Psoas muscle (tissue), 7 donors: ENCODE measurements at regions not wholly inside any gene's neighbourhood (a gene's known extent, or its start where the extent isn't known, plus 50 kb on each side); places are given as distances from the start of the nearest gene placed in this dataset.
"Not testable (repeated sequence)": the region's sequence is repeated elsewhere in the genome, so short reads cannot be mapped to it uniquely, and the experiment has no call there.

ENCODE experiments used
- ATAC-seq, 4 donors: fragments of 200-7000 bp; cut with Tn5 transposase; one replicate each; pipeline ENCODE4 v1.9.1; 2020; ENCODE audit warnings: moderate library complexity in 3 of 4, mild to moderate bottlenecking in 2 of 4
- DNase-seq, 2 donors: peaks; one replicate each; pipeline ENCODE4 v3.0.0-alpha.2; 2020
- H3K27ac ChIP-seq: fragments of 200-600 bp; one replicate; pipeline ENCODE4 v1.8.0; 2022
- H3K27me3 ChIP-seq, 3 donors: fragments of 200-600 bp in 1 of 3; one replicate each; pipeline versions ENCODE4 v1.6.1 to v1.8.0; 2013 to 2022; ENCODE audit warnings: low read length in 2 of 3, mild to moderate bottlenecking in 2 of 3, moderate library complexity in 1 of 3; ENCODE audit not compliant: insufficient read depth in 3 of 3
- H3K36me3 ChIP-seq, 2 donors: fragments of 200-600 bp in 1 of 2; one replicate each; pipeline versions ENCODE4 v1.6.1 to v1.8.0; 2013 to 2022; ENCODE audit warnings: low read depth in 1 of 2, mild to moderate bottlenecking in 1 of 2, moderate library complexity in 1 of 2; ENCODE audit not compliant: insufficient read depth in 1 of 2
- H3K4me1 ChIP-seq: fragments of 200-600 bp; one replicate; pipeline ENCODE4 v1.8.0; 2022
- H3K4me3 ChIP-seq: fragments of 200-600 bp; one replicate; pipeline ENCODE4 v1.8.0; 2022; ENCODE audit warnings: mild to moderate bottlenecking
- H3K9me3 ChIP-seq: fragments of 200-600 bp; one replicate; pipeline ENCODE4 v1.8.0; 2022
- WGBS, 3 donors: extraction: QIAGEN DNeasy Blood & Tissue Kit; methylation state at CpG; one replicate each; pipeline versions ENCODE4 v1.1.6 to v1.1.7; 2013; 5-methylcytosine and 5-hydroxymethylcytosine counted together
- intact Hi-C, 2 donors: fragments of 100-400 bp; cut with DNase I; formaldehyde crosslinking; loops; one replicate each; pipeline versions ENCODE4 v1.11.0 to v1.14.2; 2022
- TF ChIP-seq, protein P1 (sequence below): fragments of 200-600 bp; IDR thresholded peaks from one replicate; pipeline ENCODE4 v1.8.0; 2022; ENCODE audit warnings: antibody characterized with exemption
- donor health status: healthy with polysubstance abuse.
- donor health status: DM: no; HTN: no; CAD: no; lungs with moderate emphysema.
- donor health status: Bipolar disorder and iron deficiency.
- donor health status: healthy.
- donor health status: DM: yes; HTN: yes; CAD: no.
- donor health status: DM: no; HTN: no; CAD: no.
- donor health status: DM: yes; HTN: yes; CAD: no.

DNA sequence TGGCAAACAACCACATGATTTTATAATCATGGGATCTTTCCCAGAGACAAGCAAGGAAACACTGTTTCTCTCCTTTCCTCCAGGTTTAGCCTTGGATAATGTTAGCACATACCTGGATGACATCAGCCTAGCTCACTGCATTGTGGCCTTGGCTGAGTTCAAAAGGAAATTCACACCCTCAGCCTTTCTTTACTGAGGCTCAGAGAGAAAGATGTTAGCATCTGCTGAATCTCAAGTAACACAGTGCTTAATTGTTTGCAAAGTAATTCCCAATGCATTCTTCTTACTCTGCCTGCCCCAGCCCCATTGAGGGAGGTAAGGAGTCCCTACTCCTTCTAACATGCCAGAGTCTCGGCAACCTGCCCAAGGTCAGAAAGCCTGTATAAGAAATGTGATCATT is 432.2 kb upstream of the LMCD1 start:
- no peaks in the 10 kb centered on the region for H3K4me1 ChIP-seq
- H3K9me3 ChIP-seq = no peaks in the 10 kb centered on the region
- 15 to 33% (median 30%) methylated on average over 1 of the region's 1 CpG for WGBS, 3 donors
- intact Hi-C loops = no loop called here
- no peaks in the 10 kb centered on the region for H3K36me3 ChIP-seq
- no peak overlapping the region for H3K27ac ChIP-seq
- no peak for ATAC-seq
- H3K4me3 ChIP-seq = no peak overlapping the region
- TF ChIP-seq, protein P1, sequence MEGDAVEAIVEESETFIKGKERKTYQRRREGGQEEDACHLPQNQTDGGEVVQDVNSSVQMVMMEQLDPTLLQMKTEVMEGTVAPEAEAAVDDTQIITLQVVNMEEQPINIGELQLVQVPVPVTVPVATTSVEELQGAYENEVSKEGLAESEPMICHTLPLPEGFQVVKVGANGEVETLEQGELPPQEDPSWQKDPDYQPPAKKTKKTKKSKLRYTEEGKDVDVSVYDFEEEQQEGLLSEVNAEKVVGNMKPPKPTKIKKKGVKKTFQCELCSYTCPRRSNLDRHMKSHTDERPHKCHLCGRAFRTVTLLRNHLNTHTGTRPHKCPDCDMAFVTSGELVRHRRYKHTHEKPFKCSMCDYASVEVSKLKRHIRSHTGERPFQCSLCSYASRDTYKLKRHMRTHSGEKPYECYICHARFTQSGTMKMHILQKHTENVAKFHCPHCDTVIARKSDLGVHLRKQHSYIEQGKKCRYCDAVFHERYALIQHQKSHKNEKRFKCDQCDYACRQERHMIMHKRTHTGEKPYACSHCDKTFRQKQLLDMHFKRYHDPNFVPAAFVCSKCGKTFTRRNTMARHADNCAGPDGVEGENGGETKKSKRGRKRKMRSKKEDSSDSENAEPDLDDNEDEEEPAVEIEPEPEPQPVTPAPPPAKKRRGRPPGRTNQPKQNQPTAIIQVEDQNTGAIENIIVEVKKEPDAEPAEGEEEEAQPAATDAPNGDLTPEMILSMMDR = no peak
- H3K27me3 ChIP-seq = no peaks in the 10 kb centered on the region
- DNase-seq = no peak

DNA sequence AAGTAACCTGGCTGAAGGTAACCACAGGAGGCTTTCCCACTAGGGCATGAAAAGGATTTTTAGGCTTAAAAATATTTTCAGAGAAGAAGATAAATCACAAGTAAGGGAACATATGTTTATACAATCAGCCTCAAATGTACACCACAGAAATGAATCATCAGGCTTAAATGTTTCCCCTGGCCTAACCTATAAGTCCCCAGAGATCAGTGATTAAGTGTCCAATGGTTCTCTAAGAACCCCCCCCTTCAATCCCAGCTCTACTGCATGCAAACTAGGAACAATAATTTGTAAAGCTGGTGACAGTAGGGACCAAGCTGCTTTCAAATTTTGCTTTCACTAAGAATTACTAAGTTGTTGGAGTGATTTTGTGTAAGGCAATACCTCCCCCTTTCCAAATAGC is 431.6 kb upstream of the LMCD1 start:
- intact Hi-C loops = no loop called here
- DNase-seq (no peak), ATAC-seq (no peak)
- no peaks in the 10 kb centered on the region for H3K27me3 ChIP-seq
- H3K27ac ChIP-seq = no peak overlapping the region
- H3K4me3 ChIP-seq = no peak overlapping the region
- no peaks in the 10 kb centered on the region for H3K36me3 ChIP-seq
- H3K4me1 ChIP-seq = no peaks in the 10 kb centered on the region
- TF ChIP-seq, protein P1 = no peak
- H3K9me3 ChIP-seq = no peaks in the 10 kb centered on the region

DNA sequence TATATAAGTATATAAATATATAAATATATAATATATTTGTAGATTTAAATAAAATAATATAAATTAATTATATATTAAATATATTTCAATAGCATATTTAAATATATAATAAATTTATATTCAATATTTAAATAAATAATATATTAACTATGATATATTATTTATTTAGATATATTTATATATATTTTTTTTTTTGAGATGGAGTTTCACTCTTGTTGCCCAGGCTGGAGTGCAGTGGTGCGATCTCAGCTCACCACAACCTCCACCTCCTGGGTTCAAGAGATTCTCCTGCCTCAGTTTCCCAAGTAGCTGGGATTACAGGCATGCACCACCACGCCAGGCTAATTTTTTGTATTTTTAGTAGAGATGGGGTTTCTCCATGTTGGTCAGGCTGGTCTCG is 426.9 kb upstream of the LMCD1 start:
- H3K27ac ChIP-seq, intact Hi-C loops, H3K4me3 ChIP-seq, ATAC-seq, H3K27me3 ChIP-seq, DNase-seq, H3K9me3 ChIP-seq, H3K36me3 ChIP-seq, H3K4me1 ChIP-seq: not testable (repeated sequence)
- 92 to 94% (median 94%) methylated on average over 3 of the region's 3 CpGs for WGBS, 3 donors

DNA sequence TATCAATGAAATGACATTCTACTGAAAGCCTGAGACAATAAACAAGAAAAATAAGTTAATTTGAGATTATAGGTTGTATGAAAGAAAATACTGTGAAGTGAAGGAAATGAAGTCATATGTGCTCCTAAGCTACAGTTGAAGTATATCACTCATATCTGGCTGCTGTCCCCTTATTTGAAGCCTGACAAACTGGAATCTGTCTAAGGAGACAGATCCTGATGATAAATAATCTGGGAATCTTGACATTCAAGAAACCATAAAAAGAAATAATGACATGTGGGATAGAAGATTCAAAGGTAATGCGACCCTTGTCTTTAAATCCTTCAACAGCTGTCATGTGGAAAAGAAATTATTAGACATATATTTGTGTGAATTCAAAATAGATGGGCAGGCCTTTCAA is 424.5 kb upstream of the LMCD1 start:
- WGBS, 3 donors = 78 to 79% (median 79%) methylated on average over 1 of the region's 1 CpG

DNA sequence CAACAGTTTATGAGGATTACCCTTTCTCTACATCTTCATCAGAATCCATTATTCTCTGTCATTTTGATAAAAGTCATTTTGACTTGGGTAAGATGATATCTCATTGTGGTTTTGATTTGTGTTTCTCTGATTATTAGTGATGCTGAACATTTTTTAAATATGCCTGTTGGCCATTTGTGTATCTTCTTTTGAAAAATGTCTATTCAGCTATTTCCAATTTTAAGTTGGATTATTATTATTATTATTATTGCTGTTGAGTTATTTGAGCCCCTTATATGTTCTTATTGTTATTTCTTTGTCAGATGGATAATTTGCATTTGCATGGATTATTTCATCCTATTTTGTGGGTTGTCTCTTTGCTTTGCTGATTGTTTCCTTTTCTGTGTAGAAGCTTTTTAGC is 421.2 kb upstream of the LMCD1 start:
- Histone ChIP-seq H3K27ac (no peak overlapping the region), H3K27me3 (no peaks in the 10 kb centered on the region), H3K4me3 (no peak overlapping the region), H3K9me3 (no peaks in the 10 kb centered on the region), H3K36me3 (no peaks in the 10 kb centered on the region), H3K4me1 (no peaks in the 10 kb centered on the region)
- TF ChIP-seq, protein P1 = no peak
- ATAC-seq (no peak), DNase-seq (no peak)
- intact Hi-C loops = no loop called here

More for the DNA sequence above, 424.5 kb upstream of the LMCD1 start:
- intact Hi-C loops = no loop called here
- H3K36me3 ChIP-seq = no peaks in the 10 kb centered on the region
- TF ChIP-seq, protein P1 = no peak
- ATAC-seq = no peak
- no peaks in the 10 kb centered on the region for H3K9me3 ChIP-seq
- H3K27me3 ChIP-seq = no peaks in the 10 kb centered on the region
- no peak overlapping the region for H3K27ac ChIP-seq
- no peak for DNase-seq
- no peaks in the 10 kb centered on the region for H3K4me1 ChIP-seq
- H3K4me3 ChIP-seq = no peak overlapping the region
